DOHH2 (cell line): ENCODE measurements at regions not wholly inside any gene's neighbourhood (a gene's known extent, or its start where the extent isn't known, plus 50 kb on each side); places are given as distances from the start of the nearest gene placed in this dataset.
"Not testable (repeated sequence)": the region's sequence is repeated elsewhere in the genome, so short reads cannot be mapped to it uniquely, and the experiment has no call there.

Experiments
- H3F3A ChIP-seq: fragments of 200-600 bp; sonication (generic), shearing (Covaris generic); 2 replicates; pipeline ENCODE4 v1.6.0; 2016; ENCODE audit warnings: antibody characterized with exemption, mild to moderate bottlenecking; ENCODE audit not compliant: control insufficient read depth, insufficient read depth
- H3K27ac ChIP-seq: fragments of 200-600 bp; sonication (generic); 2 replicates; pipeline ENCODE4 v1.5.1; 2014; ENCODE audit warnings: low read depth, mild to moderate bottlenecking, low read length, moderate library complexity
- H3K27me3 ChIP-seq: fragments of 200-600 bp; sonication (generic); 2 replicates; pipeline ENCODE4 v1.6.1; 2014; ENCODE audit warnings: mild to moderate bottlenecking, low read length, mixed read lengths; ENCODE audit not compliant: control insufficient read depth
- H3K36me3 ChIP-seq: fragments of 200-600 bp; sonication (generic); 2 replicates; pipeline ENCODE4 v1.6.1; 2014; ENCODE audit warnings: mild to moderate bottlenecking, low read length, moderate library complexity, mixed read lengths; ENCODE audit not compliant: control insufficient read depth
- H3K4me1 ChIP-seq: fragments of 200-600 bp; sonication (generic); 2 replicates; pipeline ENCODE4 v1.6.1; 2014; ENCODE audit warnings: mild to moderate bottlenecking, low read length, mixed read lengths; ENCODE audit not compliant: control insufficient read depth
- H3K4me2 ChIP-seq: fragments of 200-600 bp; sonication (generic); 2 replicates; pipeline ENCODE4 v1.6.0; 2014; ENCODE audit warnings: mild to moderate bottlenecking, low read length, moderate library complexity
- H3K4me3 ChIP-seq: fragments of 200-600 bp; sonication (generic); 2 replicates; pipeline ENCODE4 v1.5.1; 2014; ENCODE audit warnings: mild to moderate bottlenecking, low read length, mixed read lengths
- H3K79me2 ChIP-seq: fragments of 200-600 bp; sonication (generic); 2 replicates; pipeline ENCODE4 v1.6.1; 2014; ENCODE audit warnings: mild to moderate bottlenecking, low read length, mixed read lengths; ENCODE audit not compliant: control insufficient read depth
- H3K9me2 ChIP-seq: fragments of 200-600 bp; sonication (generic); replicated peaks from 2 replicates; pipeline ENCODE4 v1.6.1; 2014; ENCODE audit warnings: mild to moderate bottlenecking, low read length, mixed read lengths; ENCODE audit not compliant: control insufficient read depth
- H3K9me3 ChIP-seq: fragments of 200-600 bp; sonication (generic); 2 replicates; pipeline ENCODE4 v1.6.1; 2014; ENCODE audit warnings: antibody characterized with exemption, low read length, mixed read lengths; ENCODE audit not compliant: control insufficient read depth, insufficient read depth
- H4K20me1 ChIP-seq: fragments of 200-600 bp; sonication (generic); 2 replicates; pipeline ENCODE4 v1.6.0; 2014; ENCODE audit warnings: low read depth, mild to moderate bottlenecking, antibody characterized with exemption, low read length, moderate library complexity; ENCODE audit not compliant: control insufficient read depth, insufficient read depth
- EZH2phosphoT487 ChIP-seq: fragments of 200-600 bp; sonication (generic); IDR thresholded peaks from 2 replicates; pipeline ENCODE4 v1.6.1; 2017; ENCODE audit warnings: borderline replicate concordance, mild to moderate bottlenecking, antibody characterized with exemption, low read length, moderate library complexity, mixed read lengths
- TF ChIP-seq, protein P1 (sequence below): fragments of 200-600 bp; sonication (generic); IDR thresholded peaks from one replicate; pipeline ENCODE4 v1.5.1; 2014; ENCODE audit warnings: antibody characterized with exemption, mild to moderate bottlenecking, low read depth, low read length; ENCODE audit not compliant: poor library complexity, severe bottlenecking

DNA sequence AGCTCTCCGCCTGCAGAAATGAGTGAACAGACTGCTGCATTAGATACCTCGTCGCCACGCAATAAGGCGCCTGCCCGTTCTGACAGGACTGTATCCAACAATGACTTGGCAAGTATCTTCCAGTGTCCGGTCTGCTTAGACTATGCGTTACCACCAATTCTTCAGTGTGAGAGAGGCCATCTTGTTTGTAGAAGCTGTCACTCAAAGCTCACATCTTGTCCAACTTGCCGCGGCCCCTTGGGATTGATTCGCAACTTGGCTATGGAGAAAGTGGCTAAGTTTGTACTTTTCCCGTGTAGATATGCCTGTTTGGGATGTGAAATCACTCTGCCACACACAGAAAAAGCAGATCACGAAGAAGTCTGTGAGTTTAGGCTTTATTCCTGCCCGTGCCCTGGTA lies 172.0 kb upstream of the MAGEB16 start:
- H3K36me3 ChIP-seq = no peaks in the 10 kb centered on the region
- no peaks in the 10 kb centered on the region for H3K27me3 ChIP-seq
- no peaks in the 10 kb centered on the region for H3K79me2 ChIP-seq
- no peak overlapping the region for H3K4me2 ChIP-seq
- no peak overlapping the region for H3K27ac ChIP-seq
- H4K20me1 ChIP-seq = no peaks in the 10 kb centered on the region
- no peaks in the 10 kb centered on the region for H3K9me2 ChIP-seq
- H3K4me1 ChIP-seq = no peaks in the 10 kb centered on the region
- no peak overlapping the region for H3K4me3 ChIP-seq
- no peaks in the 10 kb centered on the region for H3K9me3 ChIP-seq
- TF ChIP-seq, protein P1, sequence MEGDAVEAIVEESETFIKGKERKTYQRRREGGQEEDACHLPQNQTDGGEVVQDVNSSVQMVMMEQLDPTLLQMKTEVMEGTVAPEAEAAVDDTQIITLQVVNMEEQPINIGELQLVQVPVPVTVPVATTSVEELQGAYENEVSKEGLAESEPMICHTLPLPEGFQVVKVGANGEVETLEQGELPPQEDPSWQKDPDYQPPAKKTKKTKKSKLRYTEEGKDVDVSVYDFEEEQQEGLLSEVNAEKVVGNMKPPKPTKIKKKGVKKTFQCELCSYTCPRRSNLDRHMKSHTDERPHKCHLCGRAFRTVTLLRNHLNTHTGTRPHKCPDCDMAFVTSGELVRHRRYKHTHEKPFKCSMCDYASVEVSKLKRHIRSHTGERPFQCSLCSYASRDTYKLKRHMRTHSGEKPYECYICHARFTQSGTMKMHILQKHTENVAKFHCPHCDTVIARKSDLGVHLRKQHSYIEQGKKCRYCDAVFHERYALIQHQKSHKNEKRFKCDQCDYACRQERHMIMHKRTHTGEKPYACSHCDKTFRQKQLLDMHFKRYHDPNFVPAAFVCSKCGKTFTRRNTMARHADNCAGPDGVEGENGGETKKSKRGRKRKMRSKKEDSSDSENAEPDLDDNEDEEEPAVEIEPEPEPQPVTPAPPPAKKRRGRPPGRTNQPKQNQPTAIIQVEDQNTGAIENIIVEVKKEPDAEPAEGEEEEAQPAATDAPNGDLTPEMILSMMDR = no peak
- TF ChIP-seq EZH2phosphoT487 = no peak
- H3F3A ChIP-seq = no peaks in the 10 kb centered on the region

DNA sequence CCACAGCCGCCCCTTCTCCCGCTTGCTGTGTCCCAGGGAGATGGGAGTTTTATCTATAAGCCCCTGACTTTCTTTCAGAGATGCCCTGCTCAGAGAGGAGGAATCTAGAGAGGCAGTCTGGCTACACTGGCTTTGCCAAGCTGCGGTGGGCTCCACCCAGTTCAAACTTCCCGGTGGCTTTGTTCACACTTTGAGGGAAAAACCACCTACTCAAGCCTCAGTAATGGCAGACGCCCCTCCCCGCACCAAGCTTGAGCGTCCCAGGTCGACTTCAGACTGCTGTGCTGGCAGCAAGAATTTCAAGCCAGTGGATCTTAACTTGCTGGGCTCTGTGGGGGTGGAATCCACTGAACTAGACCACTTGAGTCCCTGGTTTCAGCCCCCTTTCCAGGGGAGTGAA lies 162.2 kb upstream of the MAGEB16 start:
- H3K9me3 ChIP-seq, H3K4me2 ChIP-seq, H3K27me3 ChIP-seq, H3K9me2 ChIP-seq, H3K79me2 ChIP-seq, H3K4me1 ChIP-seq, H3K27ac ChIP-seq, H4K20me1 ChIP-seq, H3K4me3 ChIP-seq, H3K36me3 ChIP-seq, H3F3A ChIP-seq: not testable (repeated sequence)

DNA sequence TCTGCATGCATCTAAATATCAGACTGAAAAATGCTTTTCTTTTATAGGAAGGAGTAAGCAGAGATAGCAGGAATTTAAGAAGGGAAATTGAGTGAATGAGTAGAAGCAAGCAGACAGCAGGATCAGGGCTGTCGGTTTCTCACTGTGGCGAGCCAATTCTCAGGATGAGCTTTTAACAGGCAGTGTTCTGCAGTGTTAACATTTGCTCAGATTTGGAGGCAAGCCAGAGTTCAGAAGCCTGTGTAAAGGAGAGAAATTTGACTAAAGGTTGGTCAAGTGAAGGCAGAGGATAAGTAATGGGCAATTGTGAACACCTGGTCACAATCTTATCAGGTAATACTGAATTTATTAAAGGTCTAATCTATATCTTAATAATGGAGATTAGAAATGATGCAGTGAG lies 133.3 kb upstream of the MAGEB16 start:
- Histone ChIP-seq H4K20me1 (no peaks in the 10 kb centered on the region), H3K9me3 (no peaks in the 10 kb centered on the region), H3K4me1 (no peaks in the 10 kb centered on the region), H3K4me3 (no peak overlapping the region), H3K4me2 (no peak overlapping the region), H3K79me2 (no peaks in the 10 kb centered on the region), H3F3A (no peaks in the 10 kb centered on the region), H3K36me3 (no peaks in the 10 kb centered on the region), H3K9me2 (no peaks in the 10 kb centered on the region), H3K27ac (no peak overlapping the region), H3K27me3 (no peaks in the 10 kb centered on the region)
- TF ChIP-seq, protein P1 = no peak

DNA sequence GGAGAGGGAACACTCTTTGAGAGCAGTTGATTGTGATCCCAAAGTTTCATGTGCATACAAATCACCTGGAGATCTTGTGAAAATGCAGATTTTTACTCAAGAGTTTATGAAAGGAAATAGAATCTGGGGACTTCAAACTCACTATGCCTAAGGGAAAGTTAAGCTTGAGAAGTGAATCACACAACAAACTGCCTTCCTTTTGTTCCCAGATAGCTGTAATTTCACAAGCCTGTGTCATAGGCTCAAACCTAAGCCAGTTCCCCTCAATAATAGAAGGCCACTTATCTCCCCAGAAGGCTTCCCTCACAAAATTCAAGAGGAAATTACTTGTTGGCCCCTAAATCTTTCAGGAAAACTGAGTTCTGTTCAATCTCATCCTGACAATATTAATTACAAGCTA lies 132.8 kb upstream of the MAGEB16 start:
- H3K27me3 ChIP-seq = no peaks in the 10 kb centered on the region

More for the DNA sequence above, 132.8 kb upstream of the MAGEB16 start:
- Histone ChIP-seq H3K9me3 (no peaks in the 10 kb centered on the region), H3K27ac (no peak overlapping the region), H3K4me1 (no peaks in the 10 kb centered on the region), H3K4me3 (no peak overlapping the region), H3K4me2 (no peak overlapping the region), H3K36me3 (no peaks in the 10 kb centered on the region), H3K79me2 (no peaks in the 10 kb centered on the region), H3K9me2 (no peaks in the 10 kb centered on the region), H3F3A (no peaks in the 10 kb centered on the region), H4K20me1 (no peaks in the 10 kb centered on the region)
- no peak for TF ChIP-seq EZH2phosphoT487
